ENCODE measurements at regions not wholly inside any gene's neighbourhood (a gene's known extent, or its start where the extent isn't known, plus 50 kb on each side); places are given as distances from the start of the nearest gene placed in this dataset.

GRCh38 chrX:131213400-131213799 lies 75.7 kb downstream of the IGSF1 start:
- no peak overlapping the region for H3K4me3 ChIP-seq (ENCODE audit: low read depth, low read length, poor library complexity, severe bottlenecking)
- no peaks in the 10 kb centered on the region for H3K9me3 ChIP-seq (ENCODE audit: low read depth, low read length, poor library complexity, severe bottlenecking)
- no peak for DNase-seq (ENCODE audit: low spot score)
- H3K27me3 ChIP-seq (replicated peaks; ENCODE audit: insufficient read depth, low read depth, low read length, poor library complexity), result peaks cover 35% of the 10 kb centered on the region
- POLR2A ChIA-PET (ENCODE audit: low non-redundant PET), result no interaction called here
- H3K4me1 ChIP-seq (ENCODE audit: insufficient read depth, low read length, poor library complexity, severe bottlenecking), result no peaks in the 10 kb centered on the region
- H3K36me3 ChIP-seq (ENCODE audit: insufficient read depth, low read length, poor library complexity, severe bottlenecking), result no peaks in the 10 kb centered on the region
- CTCF ChIA-PET, result no interaction called here
- no TSS peak for BruUV-seq (replicated peaks)
- no peak for TF ChIP-seq EZH2 (IDR thresholded peaks at IDR 0.05; ENCODE audit: borderline replicate concordance, low read depth, low read length, poor library complexity, severe bottlenecking)
- TF ChIP-seq, protein P1, sequence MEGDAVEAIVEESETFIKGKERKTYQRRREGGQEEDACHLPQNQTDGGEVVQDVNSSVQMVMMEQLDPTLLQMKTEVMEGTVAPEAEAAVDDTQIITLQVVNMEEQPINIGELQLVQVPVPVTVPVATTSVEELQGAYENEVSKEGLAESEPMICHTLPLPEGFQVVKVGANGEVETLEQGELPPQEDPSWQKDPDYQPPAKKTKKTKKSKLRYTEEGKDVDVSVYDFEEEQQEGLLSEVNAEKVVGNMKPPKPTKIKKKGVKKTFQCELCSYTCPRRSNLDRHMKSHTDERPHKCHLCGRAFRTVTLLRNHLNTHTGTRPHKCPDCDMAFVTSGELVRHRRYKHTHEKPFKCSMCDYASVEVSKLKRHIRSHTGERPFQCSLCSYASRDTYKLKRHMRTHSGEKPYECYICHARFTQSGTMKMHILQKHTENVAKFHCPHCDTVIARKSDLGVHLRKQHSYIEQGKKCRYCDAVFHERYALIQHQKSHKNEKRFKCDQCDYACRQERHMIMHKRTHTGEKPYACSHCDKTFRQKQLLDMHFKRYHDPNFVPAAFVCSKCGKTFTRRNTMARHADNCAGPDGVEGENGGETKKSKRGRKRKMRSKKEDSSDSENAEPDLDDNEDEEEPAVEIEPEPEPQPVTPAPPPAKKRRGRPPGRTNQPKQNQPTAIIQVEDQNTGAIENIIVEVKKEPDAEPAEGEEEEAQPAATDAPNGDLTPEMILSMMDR (conservative IDR thresholded peaks at IDR 0.05; ENCODE audit: low read depth, low read length), result no peak
- H3K27ac ChIP-seq (ENCODE audit: low read depth, low read length, poor library complexity, severe bottlenecking), result no peak overlapping the region
- intact Hi-C loops (cut with micrococcal nuclease; ENCODE audit: unreplicated experiment), result no loop called here

DNA sequence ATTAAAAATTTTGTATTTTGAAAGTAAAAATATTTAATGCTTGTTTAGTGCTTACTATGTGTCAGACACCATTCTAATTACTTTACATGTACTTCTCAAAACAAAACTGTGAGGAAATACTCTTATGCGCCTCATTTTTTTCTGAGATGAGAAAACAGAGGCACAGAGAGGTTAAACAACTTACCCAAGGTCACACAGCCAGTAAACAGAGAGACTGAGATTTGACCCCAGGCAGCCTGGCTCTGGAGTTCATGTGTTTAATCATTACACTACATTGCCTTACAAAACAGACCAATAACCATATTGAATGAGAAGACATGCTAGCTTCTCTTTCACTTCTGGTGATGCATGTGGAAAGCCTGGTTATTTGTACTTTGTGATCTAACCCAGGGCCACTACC lies 86.3 kb downstream of the IGSF1 start:
- DNase-seq (ENCODE audit: low spot score), result no peak
- TF ChIP-seq, protein P1 (conservative IDR thresholded peaks at IDR 0.05; ENCODE audit: low read depth, low read length), result no peak
- no peak for TF ChIP-seq EZH2 (IDR thresholded peaks at IDR 0.05; ENCODE audit: borderline replicate concordance, low read depth, low read length, poor library complexity, severe bottlenecking)
- Histone ChIP-seq H3K4me1 (ENCODE audit: insufficient read depth, low read length, poor library complexity, severe bottlenecking) (no peaks in the 10 kb centered on the region), H3K27me3 (replicated peaks; ENCODE audit: insufficient read depth, low read depth, low read length, poor library complexity) (peaks cover 14% of the 10 kb centered on the region), H3K27ac (ENCODE audit: low read depth, low read length, poor library complexity, severe bottlenecking) (no peak overlapping the region), H3K36me3 (ENCODE audit: insufficient read depth, low read length, poor library complexity, severe bottlenecking) (no peaks in the 10 kb centered on the region), H3K9me3 (ENCODE audit: low read depth, low read length, poor library complexity, severe bottlenecking) (no peaks in the 10 kb centered on the region), H3K4me3 (ENCODE audit: low read depth, low read length, poor library complexity, severe bottlenecking) (no peak overlapping the region)
- ChIA-PET CTCF (no interaction called here), POLR2A (ENCODE audit: low non-redundant PET) (no interaction called here)
- BruUV-seq (replicated peaks), result no TSS peak
- intact Hi-C loops (cut with micrococcal nuclease; ENCODE audit: unreplicated experiment), result no loop called here

GRCh38 chrX:131201986-131202385 lies 87.1 kb downstream of the IGSF1 start:
- peaks cover 16% of the 10 kb centered on the region for H3K27me3 ChIP-seq (replicated peaks; ENCODE audit: insufficient read depth, low read depth, low read length, poor library complexity)
- ChIA-PET POLR2A (ENCODE audit: low non-redundant PET) (no interaction called here), CTCF (no interaction called here)
- H3K27ac ChIP-seq (ENCODE audit: low read depth, low read length, poor library complexity, severe bottlenecking), result no peak overlapping the region
- no peaks in the 10 kb centered on the region for H3K9me3 ChIP-seq (ENCODE audit: low read depth, low read length, poor library complexity, severe bottlenecking)
- no peak overlapping the region for H3K4me3 ChIP-seq (ENCODE audit: low read depth, low read length, poor library complexity, severe bottlenecking)
- H3K36me3 ChIP-seq (ENCODE audit: insufficient read depth, low read length, poor library complexity, severe bottlenecking), result no peaks in the 10 kb centered on the region
- BruUV-seq (replicated peaks), result no TSS peak
- TF ChIP-seq, protein P1 (conservative IDR thresholded peaks at IDR 0.05; ENCODE audit: low read depth, low read length), result no peak
- TF ChIP-seq EZH2 (IDR thresholded peaks at IDR 0.05; ENCODE audit: borderline replicate concordance, low read depth, low read length, poor library complexity, severe bottlenecking), result no peak
- intact Hi-C loops (cut with micrococcal nuclease; ENCODE audit: unreplicated experiment), result no loop called here
- H3K4me1 ChIP-seq (ENCODE audit: insufficient read depth, low read length, poor library complexity, severe bottlenecking), result no peaks in the 10 kb centered on the region
- DNase-seq (ENCODE audit: low spot score), result no peak
